ENCODE measurements at regions not wholly inside any gene's neighbourhood (a gene's known extent, or its start where the extent isn't known, plus 50 kb on each side); places are given as distances from the start of the nearest gene placed in this dataset.

DNA sequence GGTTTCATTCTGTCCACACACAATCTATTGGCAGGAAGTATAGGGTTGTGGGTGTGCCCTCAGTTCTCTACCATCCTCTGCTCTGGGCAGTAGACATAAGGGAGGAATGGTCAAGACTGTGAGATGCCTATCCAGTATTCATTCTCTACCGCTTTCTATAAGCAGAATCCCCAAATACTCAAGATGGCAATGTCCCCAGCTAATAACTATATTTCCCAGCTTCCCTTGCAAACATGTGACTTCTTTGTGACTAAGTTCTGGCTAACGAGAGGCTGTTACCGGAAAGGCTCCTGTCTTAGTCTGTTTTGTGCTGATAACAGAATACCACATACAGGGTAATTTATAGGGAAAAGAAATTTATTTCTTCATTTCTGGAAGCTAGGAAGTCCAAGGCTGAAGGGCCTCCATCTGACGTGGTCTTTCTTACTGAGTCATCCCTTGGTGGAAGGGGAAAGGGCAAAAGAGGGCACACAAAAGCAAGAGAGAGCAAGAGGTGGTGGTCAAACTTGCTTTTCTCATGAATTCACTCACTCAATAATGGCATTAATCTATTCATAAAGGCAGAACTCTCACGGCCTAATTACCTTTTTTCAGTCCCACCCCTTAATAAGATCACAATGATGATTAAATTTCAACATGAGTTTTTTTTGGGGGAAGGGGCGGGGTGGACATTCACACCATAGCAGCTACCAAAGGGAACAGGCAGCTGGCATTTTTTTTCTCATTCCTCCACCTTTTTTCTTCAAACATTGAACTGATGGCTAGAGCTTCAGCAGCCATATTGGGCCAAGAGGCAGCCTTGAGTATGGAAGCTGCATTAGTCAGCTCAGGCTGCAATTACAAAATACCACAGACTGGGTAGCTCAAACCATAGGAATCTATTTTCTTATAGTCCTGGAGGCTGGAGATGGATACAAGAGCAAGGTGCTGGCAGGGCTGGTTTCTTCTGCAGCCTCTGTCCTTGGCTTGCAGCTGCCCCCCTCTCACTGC is 109.7 kb upstream of the OR9Q1 start:
- TF ChIP-seq POLR2A (IDR thresholded peaks at IDR 0.05; ENCODE audit: low read length) (no peak), GATA1 (IDR thresholded peaks at IDR 0.05; ENCODE audit: low read depth, low read length) (no peak)

Data from erythroblast (primary cell).